Astrocyte (in vitro differentiated cells and primary cell): ENCODE measurements at regions not wholly inside any gene's neighbourhood (a gene's known extent, or its start where the extent isn't known, plus 50 kb on each side); places are given as distances from the start of the nearest gene placed in this dataset.

ENCODE experiments used
- DNase-seq: peaks from one replicate; pipeline ENCODE4 v3.0.0-alpha.2; 2010; ENCODE audit warnings: low read depth
- FAIRE-seq: peaks from 2 replicates; lab custom pipeline; 2011; peaks lifted over from hg19 to GRCh38; lab: Jason Lieb, UNC
- H2AFZ ChIP-seq: 2 replicates; pipeline ENCODE4 v1.6.0; 2012; ENCODE audit warnings: low read depth, low read length, inconsistent platforms
- H3K27ac ChIP-seq: 2 replicates; pipeline ENCODE4 v1.5.1; 2011; ENCODE audit warnings: low read depth, low read length, inconsistent platforms
- H3K27me3 ChIP-seq: 2 replicates; pipeline ENCODE4 v1.6.0; 2011; ENCODE audit warnings: low read length, inconsistent platforms; ENCODE audit not compliant: insufficient read depth
- H3K36me3 ChIP-seq: 2 replicates; pipeline ENCODE4 v1.5.1; 2011; ENCODE audit warnings: low read length, inconsistent platforms; ENCODE audit not compliant: insufficient read depth
- H3K4me1 ChIP-seq: 2 replicates; pipeline ENCODE4 v1.5.1; 2011; ENCODE audit warnings: low read length, inconsistent platforms; ENCODE audit not compliant: insufficient read depth
- H3K4me2 ChIP-seq: 2 replicates; pipeline ENCODE4 v1.6.0; 2012; ENCODE audit warnings: low read length, inconsistent platforms
- H3K4me3 ChIP-seq: 2 replicates; pipeline ENCODE4 v1.5.1; 2011; ENCODE audit warnings: low read depth, mild to moderate bottlenecking, low read length, inconsistent platforms; ENCODE audit not compliant: insufficient read depth
- H3K79me2 ChIP-seq: 2 replicates; pipeline ENCODE4 v1.6.0; 2012; ENCODE audit warnings: mild to moderate bottlenecking, low read length, inconsistent platforms; ENCODE audit not compliant: insufficient read depth
- H3K9ac ChIP-seq: 2 replicates; pipeline ENCODE4 v1.6.0; 2012; ENCODE audit warnings: mild to moderate bottlenecking, low read length, inconsistent platforms
- H3K9me3 ChIP-seq: 2 replicates; pipeline ENCODE4 v1.5.1; 2012; ENCODE audit warnings: low read depth, mild to moderate bottlenecking, low read length, inconsistent platforms; ENCODE audit not compliant: insufficient read depth
- H4K20me1 ChIP-seq: 2 replicates; pipeline ENCODE4 v1.6.0; 2012; ENCODE audit warnings: low read length, inconsistent platforms; ENCODE audit not compliant: insufficient read depth
- H3K27ac Mint-ChIP-seq: one replicate; pipeline ENCODE4 v1.8.0; 2021; ENCODE audit warnings: mild to moderate bottlenecking, mixed read lengths; ENCODE audit not compliant: unreplicated experiment
- H3K27me3 Mint-ChIP-seq: one replicate; pipeline ENCODE4 v1.8.0; 2021; ENCODE audit warnings: low read depth, mixed read lengths; ENCODE audit not compliant: unreplicated experiment
- H3K36me3 Mint-ChIP-seq: one replicate; pipeline ENCODE4 v1.8.0; 2021; ENCODE audit warnings: low read depth, mixed read lengths; ENCODE audit not compliant: unreplicated experiment
- H3K4me1 Mint-ChIP-seq: one replicate; pipeline ENCODE4 v1.8.0; 2021; ENCODE audit warnings: low read depth, mixed read lengths; ENCODE audit not compliant: unreplicated experiment
- H3K4me3 Mint-ChIP-seq: one replicate; pipeline ENCODE4 v1.8.0; 2021; ENCODE audit warnings: mild to moderate bottlenecking, moderate library complexity, mixed read lengths; ENCODE audit not compliant: unreplicated experiment
- H3K9me3 Mint-ChIP-seq: one replicate; pipeline ENCODE4 v1.8.0; 2021; ENCODE audit warnings: mild to moderate bottlenecking, mixed read lengths; ENCODE audit not compliant: unreplicated experiment
- CTCF ChIP-seq: IDR thresholded peaks from 2 replicates; pipeline ENCODE4 v1.5.1; 2011; ENCODE audit warnings: low read depth, mild to moderate bottlenecking, inconsistent platforms, low read length, moderate library complexity; ENCODE audit not compliant: insufficient read depth
- EZH2 ChIP-seq: IDR thresholded peaks from 2 replicates; pipeline ENCODE4 v1.6.1; 2012; ENCODE audit warnings: mild to moderate bottlenecking, low read length, inconsistent platforms; ENCODE audit not compliant: insufficient read depth

DNA sequence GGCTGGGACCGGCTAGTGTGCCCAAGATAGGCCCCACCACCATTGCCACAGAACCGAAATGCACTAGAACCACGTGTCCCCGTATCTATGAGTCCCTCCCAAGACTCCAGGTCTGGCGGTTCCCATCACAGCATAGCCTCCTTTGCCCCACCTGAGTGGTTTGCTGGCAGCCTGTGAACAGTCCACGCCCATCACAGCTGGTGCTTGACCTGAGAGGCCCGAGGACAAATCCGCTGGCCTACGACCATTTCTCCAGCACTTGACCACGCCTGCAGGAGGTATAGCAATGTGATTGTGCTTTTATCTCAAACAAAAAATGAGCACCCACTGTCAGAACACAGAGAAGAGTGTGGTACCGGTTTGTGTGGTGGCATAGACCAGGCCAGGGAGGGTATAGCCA, 736.7 kb upstream of the GBE1 start:
- H3K4me3 Mint-ChIP-seq, result no peak overlapping the region

GRCh38 chr3:82496890-82497560, 735.6 kb upstream of the GBE1 start:
- peak; percentile 7 for TF ChIP-seq CTCF
- no peak for TF ChIP-seq EZH2
- H3K36me3 Mint-ChIP-seq, result no peaks in the 10 kb centered on the region
- Histone ChIP-seq H3K9ac (no peak overlapping the region), H3K36me3 (no peaks in the 10 kb centered on the region), H3K79me2 (no peaks in the 10 kb centered on the region), H2AFZ (no peak overlapping the region), H3K27me3 (no peaks in the 10 kb centered on the region), H3K4me1 (no peaks in the 10 kb centered on the region), H3K4me2 (no peak overlapping the region), H3K9me3 (no peaks in the 10 kb centered on the region), H4K20me1 (no peaks in the 10 kb centered on the region), H3K4me3 (no peak overlapping the region), H3K27ac (no peak overlapping the region)
- H3K4me1 Mint-ChIP-seq, result no peaks in the 10 kb centered on the region
- H3K27me3 Mint-ChIP-seq, result no peaks in the 10 kb centered on the region
- DNase-seq, result no peak
- H3K27ac Mint-ChIP-seq, result no peak overlapping the region
- H3K4me3 Mint-ChIP-seq, result no peak overlapping the region
- H3K9me3 Mint-ChIP-seq, result no peaks in the 10 kb centered on the region
- no peak for FAIRE-seq

More for the DNA sequence above, 736.7 kb upstream of the GBE1 start:
- H3K4me2 ChIP-seq, result no peak overlapping the region
- no peak for TF ChIP-seq EZH2
- TF ChIP-seq CTCF, result no peak
- H3K9me3 ChIP-seq, result no peaks in the 10 kb centered on the region
- H3K79me2 ChIP-seq, result no peaks in the 10 kb centered on the region
- no peak overlapping the region for H2AFZ ChIP-seq
- H3K27ac Mint-ChIP-seq, result no peak overlapping the region
- no peak overlapping the region for H3K9ac ChIP-seq
- FAIRE-seq (no peak), DNase-seq (no peak)
- H4K20me1 ChIP-seq, result no peaks in the 10 kb centered on the region
- no peaks in the 10 kb centered on the region for H3K4me1 ChIP-seq
- no peaks in the 10 kb centered on the region for H3K36me3 ChIP-seq
- no peak overlapping the region for H3K4me3 ChIP-seq
- no peaks in the 10 kb centered on the region for H3K9me3 Mint-ChIP-seq
- no peaks in the 10 kb centered on the region for H3K27me3 Mint-ChIP-seq
- H3K27me3 ChIP-seq, result no peaks in the 10 kb centered on the region
- H3K36me3 Mint-ChIP-seq, result no peaks in the 10 kb centered on the region
- no peaks in the 10 kb centered on the region for H3K4me1 Mint-ChIP-seq
- H3K27ac ChIP-seq, result no peak overlapping the region

- Mint-ChIP-seq H3K4me3 (no peak overlapping the region), H3K36me3 (no peaks in the 10 kb centered on the region), H3K4me1 (no peaks in the 10 kb centered on the region), H3K9me3 (no peaks in the 10 kb centered on the region), H3K27ac (no peak overlapping the region), H3K27me3 (no peaks in the 10 kb centered on the region)
- FAIRE-seq (no peak), DNase-seq (no peak)
- Histone ChIP-seq H3K4me3 (no peak overlapping the region), H3K27me3 (no peaks in the 10 kb centered on the region), H2AFZ (no peak overlapping the region), H3K27ac (no peak overlapping the region), H4K20me1 (no peaks in the 10 kb centered on the region), H3K4me2 (no peak overlapping the region), H3K9ac (no peak overlapping the region), H3K4me1 (no peaks in the 10 kb centered on the region), H3K9me3 (no peaks in the 10 kb centered on the region), H3K36me3 (no peaks in the 10 kb centered on the region), H3K79me2 (no peaks in the 10 kb centered on the region)
- TF ChIP-seq CTCF (no peak), EZH2 (no peak)
These were observed 734.2 kb upstream of the GBE1 start for GRCh38 chr3:82495655-82496054.
